ENCODE measurements at regions not wholly inside any gene's neighbourhood (a gene's known extent, or its start where the extent isn't known, plus 50 kb on each side); places are given as distances from the start of the nearest gene placed in this dataset.

- FAIRE-seq (no peak), DNase-seq (ENCODE audit: insufficient read length, low spot score) (no peak)
- TF ChIP-seq POLR2A (IDR thresholded peaks at IDR 0.05; ENCODE audit: low read depth, low read length) = no peak
These were observed 58.6 kb upstream of the UGT8 start for GRCh38 chr4:114539985-114540384.

GRCh38 chr4:114547340-114548134, 51.1 kb upstream of the UGT8 start:
- no peak for DNase-seq (ENCODE audit: insufficient read length, low spot score)
- no peak for FAIRE-seq
- TF ChIP-seq POLR2A (IDR thresholded peaks at IDR 0.05; ENCODE audit: low read depth, low read length) = no peak
